DND-41 (cell line): ENCODE measurements at regions not wholly inside any gene's neighbourhood (a gene's known extent, or its start where the extent isn't known, plus 50 kb on each side); places are given as distances from the start of the nearest gene placed in this dataset.

Source experiments
- EZH2 ChIP-seq: IDR thresholded peaks from 3 replicates; pipeline ENCODE4 v1.6.1; 2012; ENCODE audit warnings: borderline replicate concordance, low read depth, mild to moderate bottlenecking, moderate library complexity, low read length, inconsistent platforms; ENCODE audit not compliant: severe bottlenecking
- TF ChIP-seq, protein P1 (sequence below): IDR thresholded peaks from 2 replicates; pipeline ENCODE4 v1.5.1; 2012; ENCODE audit warnings: borderline replicate concordance, low read length, moderate library complexity, mild to moderate bottlenecking; ENCODE audit not compliant: poor library complexity, severe bottlenecking; ENCODE audit errors: extremely low read depth

DNA sequence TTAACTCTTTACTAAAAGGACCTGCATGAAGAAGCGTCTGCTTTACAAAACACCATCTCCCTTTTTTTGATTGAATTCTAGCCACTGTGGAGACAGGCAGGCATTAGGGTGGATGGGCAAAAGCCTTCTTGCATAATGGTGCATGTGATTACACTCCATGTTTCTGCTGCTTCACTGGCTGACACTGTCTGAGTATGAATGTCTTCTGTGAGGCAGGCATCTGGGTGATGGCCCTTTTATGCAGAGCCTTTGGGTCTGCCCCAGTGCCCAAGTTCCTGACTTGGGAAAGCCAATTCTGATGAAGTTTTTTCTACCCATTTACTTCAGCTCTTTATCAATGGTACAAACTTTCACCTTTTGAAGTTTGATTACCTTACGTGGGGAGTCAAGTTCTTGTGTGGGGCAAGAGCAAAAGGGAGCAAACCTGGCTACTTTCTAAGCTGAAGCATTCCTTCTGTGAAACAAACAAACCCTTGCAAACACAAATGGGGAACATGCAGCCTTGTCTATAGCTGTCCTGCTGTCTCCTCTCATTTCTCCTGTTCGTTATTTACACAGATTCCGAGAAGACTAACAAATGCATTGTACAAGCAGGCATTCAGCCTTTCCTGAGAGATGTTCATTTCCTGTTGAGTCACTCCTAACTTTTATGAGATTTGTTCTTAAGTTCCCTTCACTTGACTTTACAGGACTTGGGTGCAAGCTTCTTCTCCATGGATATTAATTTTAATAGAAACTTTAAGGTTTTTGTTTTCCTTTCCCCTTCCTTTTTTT is 301.9 kb downstream of the TLL1 start:
- TF ChIP-seq, protein P1, sequence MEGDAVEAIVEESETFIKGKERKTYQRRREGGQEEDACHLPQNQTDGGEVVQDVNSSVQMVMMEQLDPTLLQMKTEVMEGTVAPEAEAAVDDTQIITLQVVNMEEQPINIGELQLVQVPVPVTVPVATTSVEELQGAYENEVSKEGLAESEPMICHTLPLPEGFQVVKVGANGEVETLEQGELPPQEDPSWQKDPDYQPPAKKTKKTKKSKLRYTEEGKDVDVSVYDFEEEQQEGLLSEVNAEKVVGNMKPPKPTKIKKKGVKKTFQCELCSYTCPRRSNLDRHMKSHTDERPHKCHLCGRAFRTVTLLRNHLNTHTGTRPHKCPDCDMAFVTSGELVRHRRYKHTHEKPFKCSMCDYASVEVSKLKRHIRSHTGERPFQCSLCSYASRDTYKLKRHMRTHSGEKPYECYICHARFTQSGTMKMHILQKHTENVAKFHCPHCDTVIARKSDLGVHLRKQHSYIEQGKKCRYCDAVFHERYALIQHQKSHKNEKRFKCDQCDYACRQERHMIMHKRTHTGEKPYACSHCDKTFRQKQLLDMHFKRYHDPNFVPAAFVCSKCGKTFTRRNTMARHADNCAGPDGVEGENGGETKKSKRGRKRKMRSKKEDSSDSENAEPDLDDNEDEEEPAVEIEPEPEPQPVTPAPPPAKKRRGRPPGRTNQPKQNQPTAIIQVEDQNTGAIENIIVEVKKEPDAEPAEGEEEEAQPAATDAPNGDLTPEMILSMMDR = no peak
- no peak for TF ChIP-seq EZH2
